Kasumi-1 (cell line): ENCODE measurements at regions not wholly inside any gene's neighbourhood (a gene's known extent, or its start where the extent isn't known, plus 50 kb on each side); places are given as distances from the start of the nearest gene placed in this dataset.
"Not testable (repeated sequence)": the region's sequence is repeated elsewhere in the genome, so short reads cannot be mapped to it uniquely, and the experiment has no call there.

Experiments used
- DNase-seq, 2 experiments: peaks; one replicate each; lab custom pipeline; 2025; lab: John Stamatoyannopoulos, UW

GRCh38 chr11:109937968-109938367 lies 155.2 kb upstream of the ZC3H12C start:
- no peak for DNase-seq

DNA sequence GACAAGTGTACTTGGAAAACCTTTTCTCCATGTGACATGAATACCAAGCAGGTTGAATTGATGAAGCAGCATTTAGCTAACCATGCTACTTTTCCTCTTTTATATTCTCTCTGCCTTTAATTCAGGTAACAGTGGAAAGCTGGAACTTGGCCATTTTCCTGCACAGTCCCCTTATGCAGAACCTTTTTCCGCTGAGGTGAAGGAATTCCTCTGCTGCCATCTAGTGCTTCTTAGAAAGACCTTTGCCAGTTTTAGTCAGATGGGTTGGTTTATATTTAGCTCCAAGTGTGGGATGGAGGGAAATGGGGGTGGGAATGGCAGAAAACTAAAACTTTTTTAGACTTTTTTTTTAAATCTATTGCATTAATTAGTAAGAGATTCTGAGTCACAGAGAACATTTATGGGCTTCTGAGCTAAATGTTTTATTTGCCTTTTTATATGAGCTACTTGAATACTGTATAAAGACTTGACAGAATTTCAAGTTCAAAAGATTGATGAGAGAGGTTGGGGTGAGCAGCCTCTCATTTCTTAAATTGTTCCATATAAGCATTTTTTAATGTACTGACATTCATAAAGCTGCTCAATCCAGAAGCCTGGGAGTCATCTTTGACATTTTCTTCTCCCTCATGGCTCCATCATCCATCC lies 153.9 kb upstream of the ZC3H12C start:
- peak; percentile 82 to 89 for DNase-seq

GRCh38 chr11:109940816-109941215 lies 152.4 kb upstream of the ZC3H12C start:
- no peak for DNase-seq

DNA sequence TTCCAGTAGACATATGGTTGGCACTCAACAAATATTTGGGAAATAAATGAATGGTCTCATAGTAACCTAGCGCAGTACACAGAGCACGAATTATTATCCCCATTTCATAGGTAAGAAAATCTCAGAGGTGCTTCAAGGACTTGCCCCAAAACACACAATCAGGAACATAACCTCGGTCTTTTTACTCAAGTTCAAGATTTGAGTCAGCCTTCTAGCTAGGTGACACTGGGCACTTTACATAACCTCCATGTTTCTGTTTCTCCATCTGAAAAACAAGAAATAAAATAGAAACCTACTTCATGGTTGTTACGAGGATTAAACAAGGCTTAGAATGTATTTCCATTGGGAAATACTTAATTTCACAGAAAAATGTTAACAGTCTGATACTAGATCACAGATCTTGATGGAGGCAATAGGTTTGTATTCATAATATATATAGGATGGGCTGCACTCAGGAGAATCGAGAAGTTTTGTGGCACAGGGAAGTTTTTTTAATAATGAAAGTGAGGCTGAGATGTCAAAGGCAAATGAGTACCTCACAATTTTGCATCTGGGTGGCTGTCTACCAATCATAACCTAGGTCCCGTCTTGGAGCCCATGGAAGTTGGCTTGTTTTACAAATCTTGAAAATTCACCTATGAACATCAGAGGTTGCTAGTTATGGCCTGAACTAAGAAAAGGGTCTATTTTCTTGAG lies 147.4 kb upstream of the ZC3H12C start:
- no peak for DNase-seq

DNA sequence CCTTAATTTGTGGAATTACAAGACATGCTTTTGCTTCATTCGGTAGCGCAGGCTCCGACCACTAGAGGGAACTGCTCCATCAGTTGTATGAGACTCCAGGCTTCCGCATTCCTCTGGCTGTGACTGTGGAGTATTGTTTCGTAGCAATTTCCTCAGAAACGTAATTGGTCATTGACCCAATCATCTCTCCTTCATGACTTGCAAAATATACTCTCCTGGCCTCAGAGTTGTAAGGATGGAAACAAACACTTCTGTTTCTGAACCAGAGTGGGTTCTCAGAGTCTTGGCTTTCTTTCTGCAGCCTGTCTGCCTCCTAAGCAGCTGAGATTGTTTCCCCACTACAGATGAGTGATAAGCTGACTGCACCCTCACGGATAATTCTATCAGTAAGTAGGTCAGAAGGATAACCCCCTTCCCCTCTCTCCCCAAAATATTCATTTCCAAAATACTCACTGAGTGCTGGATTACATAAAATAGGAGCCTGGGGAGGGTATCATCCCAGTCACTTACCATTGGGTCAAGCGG lies 146.8 kb upstream of the ZC3H12C start:
- peak; percentile 93 to 94 for DNase-seq

GRCh38 chr11:109954534-109954933 lies 138.7 kb upstream of the ZC3H12C start:
- no peak for DNase-seq

- no peak for DNase-seq
These were observed 136.9 kb upstream of the ZC3H12C start for GRCh38 chr11:109956124-109956793.

- no peak for DNase-seq
These were observed 136.2 kb upstream of the ZC3H12C start for GRCh38 chr11:109957000-109957399.

DNA sequence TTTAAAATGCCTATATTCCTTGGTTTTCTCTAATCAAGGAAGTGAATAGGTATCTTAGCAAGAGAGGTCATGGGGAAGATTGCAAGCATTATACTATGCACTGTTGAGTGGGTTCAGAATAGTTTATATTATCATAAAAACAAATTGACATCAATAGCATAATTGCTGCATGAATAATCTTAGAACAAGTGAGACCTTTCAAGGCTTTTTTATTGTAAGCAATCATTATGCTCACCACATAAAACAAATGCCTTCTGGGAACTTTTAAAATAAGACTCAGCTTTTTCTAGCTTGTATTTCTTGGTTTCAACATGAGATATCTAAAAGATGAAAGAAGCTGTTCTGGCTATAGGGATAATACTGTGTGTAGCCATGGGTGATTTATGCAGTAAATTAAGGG lies 135.6 kb upstream of the ZC3H12C start:
- DNase-seq: no peak

DNA sequence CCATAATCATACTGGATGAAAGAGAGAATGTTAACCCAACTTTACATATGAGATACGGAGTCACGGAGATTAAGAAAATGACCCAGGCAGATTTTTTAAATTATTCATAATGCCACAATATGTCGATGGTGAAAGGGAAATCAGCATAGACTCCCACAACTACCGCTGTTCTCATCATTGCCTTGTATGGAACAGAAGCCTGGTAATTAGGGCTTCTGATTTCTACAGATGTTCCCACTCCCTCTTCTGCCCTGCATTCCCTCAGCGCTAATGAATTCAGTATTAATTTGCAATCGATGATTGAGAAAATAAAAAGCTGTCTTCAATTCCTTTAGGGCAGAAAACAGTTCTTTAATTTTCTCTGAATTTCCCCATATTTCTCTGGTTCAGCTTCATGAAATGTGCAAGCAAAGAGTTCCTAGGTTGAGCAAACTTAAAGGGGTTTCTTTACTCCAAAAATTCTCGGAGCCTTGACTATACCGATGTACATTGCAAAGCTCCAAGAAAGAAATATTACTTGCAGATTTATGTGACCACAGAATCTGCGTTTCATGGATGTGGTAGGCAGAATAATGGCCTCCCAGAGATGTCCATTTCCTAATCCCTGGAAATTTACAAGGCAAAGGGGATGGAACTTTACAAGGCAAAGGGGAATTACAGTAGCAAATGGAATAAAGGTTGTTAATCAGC lies 134.9 kb upstream of the ZC3H12C start:
- DNase-seq: no peak

DNA sequence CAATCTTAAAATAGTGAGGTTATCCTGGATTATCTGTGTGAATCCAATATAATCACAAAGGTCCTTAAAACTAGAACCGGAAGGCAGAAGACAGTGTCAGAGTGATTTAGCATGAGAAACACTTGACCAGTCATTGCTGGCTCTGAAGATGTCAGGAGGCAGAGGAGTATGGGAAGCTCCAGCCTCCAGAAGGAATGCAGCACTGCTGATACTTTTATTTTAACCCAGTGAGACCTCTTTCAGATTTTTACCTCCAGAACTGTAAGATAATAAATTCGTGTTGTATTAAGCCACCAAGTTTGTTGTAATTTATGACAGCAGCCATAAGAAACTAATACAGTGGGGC lies 134.4 kb upstream of the ZC3H12C start:
- no peak for DNase-seq

GRCh38 chr11:109960831-109961230 lies 132.4 kb upstream of the ZC3H12C start:
- no peak for DNase-seq

- DNase-seq: no peak
These were observed 131.9 kb upstream of the ZC3H12C start for GRCh38 chr11:109961261-109961660.

DNA sequence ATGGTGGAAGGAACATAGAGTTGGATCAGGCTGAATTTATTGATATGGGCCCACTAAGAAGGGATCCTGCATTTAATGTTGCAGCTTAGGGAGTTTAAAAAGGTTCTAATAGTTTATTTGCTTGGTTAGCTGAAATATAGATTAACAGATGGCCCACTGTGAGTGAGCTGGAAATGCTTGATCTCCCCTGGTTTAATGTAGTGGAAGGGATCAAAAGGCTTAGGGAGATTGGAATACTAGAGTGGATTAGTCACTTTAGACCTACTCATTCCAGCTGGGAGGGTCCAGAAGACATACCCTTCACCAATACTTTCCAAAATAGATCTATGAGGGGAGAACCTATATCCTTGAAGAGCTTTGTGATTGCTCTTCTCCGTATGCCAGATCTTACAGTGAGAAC lies 130.1 kb upstream of the ZC3H12C start:
- DNase-seq: no peak

DNA sequence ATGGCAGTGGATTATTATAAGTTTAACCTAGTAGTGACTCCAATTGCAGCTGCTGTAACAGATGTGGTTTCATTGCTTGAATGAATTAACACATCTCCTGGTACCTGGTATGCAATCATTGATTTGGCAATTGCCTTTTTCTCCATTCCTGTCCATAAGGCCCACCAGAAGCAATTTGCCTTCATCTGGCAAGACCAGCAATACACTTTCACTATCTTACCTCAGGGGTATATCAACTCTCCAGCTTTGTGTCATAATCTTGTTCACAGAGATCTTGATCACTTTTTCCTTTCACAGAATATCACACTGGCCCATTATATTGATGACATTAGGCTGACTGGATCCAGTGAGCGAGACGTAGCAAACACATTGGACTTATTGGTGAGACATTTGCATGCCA lies 128.7 kb upstream of the ZC3H12C start:
- no peak for DNase-seq

- not testable (repeated sequence) for DNase-seq
These were observed 127.7 kb upstream of the ZC3H12C start for GRCh38 chr11:109965445-109965844.

DNA sequence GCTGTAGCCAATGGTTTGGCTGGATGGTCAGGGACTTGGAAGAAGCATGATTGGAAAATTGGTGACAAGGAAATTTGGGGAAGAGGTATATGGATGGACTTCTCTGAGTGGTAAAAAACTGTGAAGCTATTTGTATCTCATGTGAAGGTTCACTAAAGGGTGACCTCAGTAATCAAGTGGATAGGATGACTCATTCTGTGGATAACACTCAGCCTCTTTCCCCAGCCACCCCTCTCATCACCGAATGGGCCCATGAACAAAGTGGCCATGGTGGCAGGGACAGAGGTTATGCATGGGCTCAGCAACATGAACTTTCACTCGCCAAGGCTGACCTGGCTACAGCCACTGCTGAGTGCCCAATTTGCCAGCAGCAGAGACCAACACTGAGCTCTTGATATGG lies 127.3 kb upstream of the ZC3H12C start:
- DNase-seq: not testable (repeated sequence)

GRCh38 chr11:109967136-109967535 lies 126.1 kb upstream of the ZC3H12C start:
- DNase-seq: not testable (repeated sequence)

DNA sequence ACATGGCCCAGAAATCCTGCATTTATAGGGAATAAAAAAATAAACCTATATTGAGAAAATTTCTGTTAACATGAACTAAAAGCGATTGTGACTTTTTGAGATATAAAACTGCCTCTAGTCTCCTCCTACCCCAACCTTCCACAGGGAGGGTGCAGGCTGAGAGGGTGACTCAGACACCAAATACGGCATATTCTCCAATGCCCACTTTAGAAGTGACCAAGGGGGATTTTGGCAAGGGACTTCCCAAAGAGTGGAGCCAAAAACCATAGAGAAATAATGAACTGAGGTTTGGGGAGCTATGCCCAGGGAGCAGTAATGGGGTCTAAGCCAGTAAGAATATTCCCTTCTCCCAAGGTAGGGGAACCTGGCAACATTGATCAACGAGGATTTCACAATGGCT lies 124.9 kb upstream of the ZC3H12C start:
- no peak for DNase-seq

DNA sequence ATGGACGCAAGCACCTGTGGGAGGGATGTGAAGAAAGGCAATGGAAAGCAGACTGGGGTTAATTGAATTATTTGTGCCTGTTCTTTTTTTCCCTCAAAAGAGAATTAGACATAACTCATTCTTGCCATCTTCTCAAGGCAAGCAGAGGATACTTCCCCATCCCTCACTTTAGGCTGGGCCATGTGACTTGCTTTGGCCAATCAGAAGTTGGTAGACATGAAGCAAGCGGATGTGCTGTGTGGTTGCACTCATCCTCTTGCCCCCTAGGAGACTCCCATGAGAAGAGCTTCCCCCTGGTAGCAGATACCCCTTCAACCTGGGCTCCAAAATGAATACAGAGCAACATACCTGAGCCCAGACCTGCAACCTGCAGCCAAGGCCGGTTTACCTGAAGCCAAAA lies 124.4 kb upstream of the ZC3H12C start:
- DNase-seq: no peak

DNA sequence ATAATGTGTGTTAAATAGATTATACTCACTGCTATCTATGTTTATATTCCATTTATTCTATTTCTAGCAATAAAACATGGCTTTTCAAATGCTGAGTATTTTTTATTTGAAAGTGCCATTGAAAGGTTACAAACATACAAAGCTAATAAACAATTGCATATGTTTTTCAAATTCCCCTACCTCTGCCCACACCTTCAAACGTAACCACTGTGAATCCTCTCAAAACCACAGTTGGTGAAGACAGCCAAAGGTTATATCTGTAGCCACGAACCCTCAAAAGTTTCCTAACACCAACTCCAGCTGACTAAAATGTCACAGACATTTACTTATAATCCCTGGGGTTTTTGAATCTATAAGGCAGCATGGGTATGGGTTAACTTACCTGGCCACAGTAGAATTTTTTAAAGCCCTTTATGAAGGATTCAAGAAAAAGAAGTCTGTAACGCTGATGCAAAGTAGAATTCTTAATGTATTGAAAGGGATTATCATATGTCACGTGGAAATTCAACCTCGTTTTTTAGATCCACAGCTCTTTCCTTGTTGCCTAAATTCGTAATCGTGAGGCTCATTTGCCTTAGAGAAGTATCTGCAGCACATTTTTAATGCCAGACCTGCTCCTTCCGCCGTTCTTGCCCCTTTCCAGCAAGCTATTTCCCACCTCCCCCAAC lies 122.5 kb upstream of the ZC3H12C start:
- DNase-seq: peak in 1 of 2 experiments; percentile 26

- peak; percentile 73 to 78 for DNase-seq
These were observed 122.0 kb upstream of the ZC3H12C start for GRCh38 chr11:109971184-109971523.
